ENCODE measurements at regions not wholly inside any gene's neighbourhood (a gene's known extent, or its start where the extent isn't known, plus 50 kb on each side); places are given as distances from the start of the nearest gene placed in this dataset.

- Histone ChIP-seq H3K56ac (ENCODE audit: extremely low read depth, insufficient read depth, low read length) (no peak overlapping the region), H3K9me3 (ENCODE audit: control insufficient read depth, insufficient read depth, low read length) (no peaks in the 10 kb centered on the region), H3K14ac (replicated peaks; ENCODE audit: low read depth, low read length) (no peak overlapping the region), H3K9ac (ENCODE audit: low read depth, low read length) (no peak overlapping the region), H3K4me3 (ENCODE audit: insufficient read depth, low read depth, low read length) (no peak overlapping the region), H3K27me3 (ENCODE audit: control insufficient read depth, insufficient read depth, low read length) (no peaks in the 10 kb centered on the region), H2BK5ac (ENCODE audit: low read depth, low read length, poor library complexity, severe bottlenecking) (no peak overlapping the region), H2BK15ac (ENCODE audit: low read depth, low read length) (no peak overlapping the region), H2AK9ac (replicated peaks; ENCODE audit: low read depth, low read length, poor library complexity) (no peak overlapping the region), H3K4ac (ENCODE audit: low read depth, low read length) (no peak overlapping the region), H3K9me1 (ENCODE audit: insufficient read depth, low read length) (no peaks in the 10 kb centered on the region), H4K20me1 (ENCODE audit: insufficient read depth, low read length) (no peaks in the 10 kb centered on the region), H4K91ac (ENCODE audit: insufficient read depth, low read depth, low read length) (no peak overlapping the region), H2BK20ac (ENCODE audit: low read depth, low read length) (no peak overlapping the region), H3K4me2 (ENCODE audit: low read depth, low read length) (no peak overlapping the region), H4K5ac (ENCODE audit: low read depth, low read length) (no peak overlapping the region), H3K27ac (ENCODE audit: insufficient read depth, low read length) (no peak overlapping the region), H3K4me1 (ENCODE audit: control insufficient read depth, insufficient read depth, low read length) (no peaks in the 10 kb centered on the region), H2BK120ac (ENCODE audit: low read depth, low read length) (no peak overlapping the region), H3K23ac (ENCODE audit: low read depth, low read length) (no peak overlapping the region), H2AK5ac (ENCODE audit: low read depth, low read length) (no peak overlapping the region), H3K36me3 (ENCODE audit: control insufficient read depth, insufficient read depth, low read length) (no peaks in the 10 kb centered on the region), H3K79me1 (ENCODE audit: low read depth in 1 of 2, low read length in 2 of 2) (no peaks in the 10 kb centered on the region), H4K8ac (ENCODE audit: low read depth in 2 of 2, low read length in 2 of 2) (no peak overlapping the region), H3K18ac (ENCODE audit: low read depth, low read length) (no peak overlapping the region), H2AFZ (replicated peaks; ENCODE audit: low read length, poor library complexity) (no peak overlapping the region)
- CTCF ChIA-PET = interaction anchor here (0.6 kb wide), 1 partner anchor 13 kb away, joined by 3 read pairs; no protein-coding TSS in a partner anchor
- dilution Hi-C loops (cut with HindIII; ENCODE audit: low sequenced_read_pairs, unreplicated experiment) (no loop called here), in situ Hi-C loops (cut with MboI; ENCODE audit: low sequenced_read_pairs) (no loop called here), intact Hi-C loops (cut with micrococcal nuclease) (no loop called here)
- no TSS peak for BruUV-seq (replicated peaks)
- ATAC-seq (ENCODE audit: low read depth) (no peak), DNase-seq (no peak)
- no peak for TF ChIP-seq RCOR1 (IDR thresholded peaks at IDR 0.05; ENCODE audit: insufficient replicate concordance, low read length)
- no peak for TF ChIP-seq BHLHE40 (IDR thresholded peaks at IDR 0.05; ENCODE audit: low read depth, low read length)
- TF ChIP-seq FOS (IDR thresholded peaks at IDR 0.05; ENCODE audit: low read depth, low read length) = no peak
- TF ChIP-seq CEBPB (IDR thresholded peaks at IDR 0.05; ENCODE audit: low read depth, low read length) = no peak
- peak; percentile 40; the same call in 1 of the 2 replicates for TF ChIP-seq NFE2L2 (IDR thresholded peaks at IDR 0.05; ENCODE audit: low read depth, low read length)
- POLR2A ChIA-PET (ENCODE audit: unreplicated experiment) = no interaction called here
Measured at GRCh38 chr4:79780129-79780528, 292.9 kb downstream of the ANTXR2 start.

Data from IMR-90 (cell line).